GM12892 (cell line): ENCODE measurements at regions not wholly inside any gene's neighbourhood (a gene's known extent, or its start where the extent isn't known, plus 50 kb on each side); places are given as distances from the start of the nearest gene placed in this dataset.

Experiments used
- POLR2A ChIP-seq: IDR thresholded peaks from 2 replicates; pipeline ENCODE4 v1.6.1; 2011; ENCODE audit warnings: low read depth, low read length, control low read depth
- TAF1 ChIP-seq: IDR thresholded peaks from 2 replicates; pipeline ENCODE4 v1.6.1; 2011; ENCODE audit warnings: low read depth, mild to moderate bottlenecking, control low read depth, low read length, borderline replicate concordance

- TF ChIP-seq POLR2A, result no peak
- no peak for TF ChIP-seq TAF1
Measured at GRCh38 chr4:71247706-71248105, 91.1 kb upstream of the SLC4A4 start.
